HCT116 (cell line): ENCODE measurements at regions not wholly inside any gene's neighbourhood (a gene's known extent, or its start where the extent isn't known, plus 50 kb on each side); places are given as distances from the start of the nearest gene placed in this dataset.

ENCODE experiments used
- ATAC-seq: fragments of 200-7000 bp; cut with Tn5 transposase; 2 replicates; pipeline ENCODE4 v1.9.1; 2020; ENCODE audit warnings: mild to moderate bottlenecking, moderate library complexity
- BruUV-seq: library from RNA; stranded (reverse); fragments of 400-500 nt; replicated peaks from 2 replicates; lab custom pipeline; 2021; lab: Mats Ljungman, UMichigan
- CTCF ChIA-PET: fragments of 300-600 bp; sonication (Branson Sonifier 250); formaldehyde crosslinking; loops from one replicate; lab custom pipeline; 2021; ENCODE audit warnings: antibody characterized with exemption; lab: Charles Lee
- POLR2A ChIA-PET: fragments of 300-600, 350-600 bp; sonication (Branson Sonifier 250); formaldehyde crosslinking; loops from one replicate; lab custom pipeline; 2021; ENCODE audit warnings: antibody characterized with exemption; lab: Charles Lee
- RAD21 ChIA-PET, 2 experiments: fragments of 300-600 bp; sonication (Branson Sonifier 250); formaldehyde crosslinking; loops; one replicate each; lab custom pipeline; 2023; ENCODE audit warnings: low total read pairs in 2 of 2; ENCODE audit not compliant: uncharacterized antibody in 2 of 2, unreplicated experiment in 2 of 2, low non-redundant PET in 1 of 2; lab: Charles Lee
- DNase-seq: peaks from one replicate; pipeline ENCODE4 v3.0.0-alpha.2; 2010; ENCODE audit warnings: low read depth, low spot score
- H2AFZ ChIP-seq: fragments of 200-600 bp; shearing (Covaris generic), sonication (generic); 2 replicates; pipeline ENCODE4 v1.6.1; 2017; ENCODE audit warnings: low read depth, mixed run types, mixed read lengths, antibody characterized with exemption, low read length; ENCODE audit not compliant: poor library complexity, severe bottlenecking
- H3K27ac ChIP-seq: 2 replicates; pipeline ENCODE4 v1.5.1; 2012; ENCODE audit warnings: low read depth, low read length
- H3K27me3 ChIP-seq: fragments of 200-600 bp; sonication (generic); 2 replicates; pipeline ENCODE4 v1.6.1; 2016; ENCODE audit warnings: mixed run types, low read length, mixed read lengths; ENCODE audit not compliant: insufficient read depth
- H3K36me3 ChIP-seq, 2 experiments: fragments of 200-500 bp in 1 of 2; fragments of 200-600 bp in 1 of 2; sonication (Bioruptor generic) in 1 of 2; sonication (generic) in 1 of 2; 2 replicates each; pipeline versions ENCODE4 v1.5.1 to v1.6.1; 2014 to 2016; ENCODE audit warnings: low read length in 2 of 2, inconsistent platforms in 1 of 2, mixed read lengths in 1 of 2, mixed run types in 1 of 2; ENCODE audit not compliant: insufficient read depth in 2 of 2, control insufficient read depth in 1 of 2
- H3K4me1 ChIP-seq, 2 experiments: fragments of 200-600 bp in 1 of 2; sonication (generic) in 1 of 2; 2 replicates each; pipeline versions ENCODE4 v1.5.1 to v1.6.1; 2012 to 2017; ENCODE audit warnings: low read length in 2 of 2, inconsistent platforms in 1 of 2, mild to moderate bottlenecking in 1 of 2, mixed read lengths in 1 of 2, mixed run types in 1 of 2, moderate library complexity in 1 of 2; ENCODE audit not compliant: insufficient read depth in 2 of 2, control insufficient read depth in 1 of 2
- H3K4me2 ChIP-seq: fragments of 200-600 bp; sonication (generic); 2 replicates; pipeline ENCODE4 v1.6.1; 2017; ENCODE audit warnings: mixed run types, low read length, mixed read lengths
- H3K4me3 ChIP-seq, 2 experiments: fragments of 200-600 bp in 1 of 2; sonication (generic) in 1 of 2; replicated peaks in 1 of 2; 2 replicates each; pipeline ENCODE4 v1.5.1; 2011 to 2016; ENCODE audit warnings: low read length in 2 of 2, control low read depth in 1 of 2, low read depth in 1 of 2, mild to moderate bottlenecking in 1 of 2, mixed read lengths in 1 of 2, mixed run types in 1 of 2
- H3K79me2 ChIP-seq: fragments of 200-600 bp; sonication (generic); 2 replicates; pipeline ENCODE4 v1.6.1; 2017; ENCODE audit warnings: mild to moderate bottlenecking, mixed run types, low read length, moderate library complexity, mixed read lengths; ENCODE audit not compliant: insufficient read depth
- H3K9ac ChIP-seq: fragments of 200-600 bp; sonication (generic); 2 replicates; pipeline ENCODE4 v1.6.1; 2016; ENCODE audit warnings: low read length, mixed read lengths
- H3K9me2 ChIP-seq: fragments of 200-600 bp; sonication (generic), shearing (Covaris generic); 2 replicates; pipeline ENCODE4 v1.6.1; 2017; ENCODE audit warnings: mixed run types, mild to moderate bottlenecking, moderate library complexity; ENCODE audit not compliant: insufficient read depth
- H3K9me3 ChIP-seq, 2 experiments: fragments of 200-500 bp in 1 of 2; fragments of 200-600 bp in 1 of 2; sonication (Bioruptor generic) in 1 of 2; sonication (generic) in 1 of 2; 2 replicates each; pipeline ENCODE4 v1.6.1; 2014 to 2017; ENCODE audit warnings: low read length in 2 of 2, mixed read lengths in 2 of 2, inconsistent platforms in 1 of 2, low read depth in 1 of 2, mild to moderate bottlenecking in 1 of 2, mixed run types in 1 of 2, moderate library complexity in 1 of 2; ENCODE audit not compliant: control insufficient read depth in 1 of 2, insufficient read depth in 1 of 2
- H4K20me1 ChIP-seq: fragments of 200-600 bp; sonication (generic), shearing (Covaris generic); 2 replicates; pipeline ENCODE4 v1.6.1; 2017; ENCODE audit warnings: mixed run types, mild to moderate bottlenecking, moderate library complexity; ENCODE audit not compliant: insufficient read depth
- CBX3 ChIP-seq: IDR thresholded peaks from 2 replicates; pipeline ENCODE4 v1.6.1; 2012; ENCODE audit warnings: low read depth
- CEBPB ChIP-seq: IDR thresholded peaks from 2 replicates; pipeline ENCODE4 v1.6.1; 2012; ENCODE audit warnings: low read depth
- CTCF ChIP-seq, 3 experiments: fragments of 200-600 bp in 1 of 3; sonication (generic) in 1 of 3; IDR thresholded peaks in 2 of 3; conservative IDR thresholded peaks in 1 of 3; 2 replicates each; pipeline ENCODE4 v1.5.1; 2012 to 2017; ENCODE audit warnings: low read depth in 2 of 3, low read length in 2 of 3, antibody characterized with exemption in 1 of 3, borderline replicate concordance in 1 of 3, control low read depth in 1 of 3, mild to moderate bottlenecking in 1 of 3, mixed read lengths in 1 of 3, mixed run types in 1 of 3, moderate library complexity in 1 of 3; ENCODE audit not compliant: insufficient read depth in 1 of 3
- JUND ChIP-seq: IDR thresholded peaks from 2 replicates; pipeline ENCODE4 v1.6.1; 2012
- SIN3A ChIP-seq: IDR thresholded peaks from 2 replicates; pipeline ENCODE4 v1.6.1; 2012; ENCODE audit warnings: low read depth
- YY1 ChIP-seq: IDR thresholded peaks from 2 replicates; pipeline ENCODE4 v1.6.1; 2011; ENCODE audit warnings: low read length, low read depth, moderate library complexity, mild to moderate bottlenecking; ENCODE audit not compliant: insufficient replicate concordance; ENCODE audit errors: extremely low read depth
- intact Hi-C: fragments of 100-400 bp; cut with micrococcal nuclease; formaldehyde crosslinking; loops from 2 replicates; pipeline ENCODE4 v1.10.0; 2022

DNA sequence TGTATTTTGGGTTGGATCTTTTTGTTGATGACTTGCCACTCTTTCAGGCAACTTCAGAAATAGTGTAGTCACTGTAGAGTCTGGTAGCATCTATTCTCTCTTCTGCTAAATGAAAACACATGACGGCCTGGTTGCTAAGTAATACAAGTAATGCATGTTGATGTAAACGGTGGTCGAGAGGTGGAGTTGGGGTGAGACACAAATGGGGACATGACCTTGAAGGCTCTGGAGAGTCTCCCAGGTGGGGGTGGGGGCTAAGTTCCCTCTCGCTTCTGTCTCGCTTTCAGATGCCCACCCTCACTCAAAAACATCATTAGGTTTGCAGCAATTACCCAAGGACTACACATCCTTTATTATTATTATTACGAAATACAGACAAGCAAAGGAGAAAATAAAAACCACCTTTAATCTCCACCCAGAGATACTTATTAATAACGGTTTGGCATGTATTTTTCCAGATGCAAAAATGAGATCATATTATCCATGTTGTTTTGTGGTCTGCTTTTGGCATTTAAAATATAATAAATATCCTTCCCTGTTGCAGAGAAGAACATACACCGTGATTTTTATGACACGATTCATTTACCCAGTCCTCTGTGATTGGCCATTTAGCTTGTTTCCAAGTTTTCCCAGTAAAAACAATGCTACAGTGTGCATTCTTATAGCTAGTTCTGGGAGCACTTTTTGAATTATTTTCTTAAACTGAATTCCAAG lies 138.1 kb downstream of the MIS18A start:
- Histone ChIP-seq H3K79me2 (no peaks in the 10 kb centered on the region), H3K36me3 (no peaks in the 10 kb centered on the region), H3K4me2 (no peak overlapping the region), H3K4me3 (no peak overlapping the region), H4K20me1 (no peaks in the 10 kb centered on the region), H3K27ac (no peak overlapping the region), H3K9me3 (no peaks in the 10 kb centered on the region), H3K4me1 (no peaks in the 10 kb centered on the region), H3K9ac (no peak overlapping the region), H3K27me3 (peaks cover 24% of the 10 kb centered on the region), H3K9me2 (no peaks in the 10 kb centered on the region), H2AFZ (no peak overlapping the region)
- TF ChIP-seq YY1 (no peak), CTCF (IDR thresholded peaks at IDR 0.05 in 2 of 3, conservative IDR thresholded peaks at IDR 0.05 in 1 of 3; ENCODE audit: borderline replicate concordance in 1 of 3, insufficient read depth in 1 of 3, low read depth in 2 of 3, low read length in 2 of 3) (no peak), CEBPB (no peak), CBX3 (no peak)
- DNase-seq (no peak), ATAC-seq (no peak)
- ChIA-PET POLR2A (no interaction called here), RAD21 (no interaction called here), CTCF (interaction anchor here (1.0 kb wide), 1 partner anchor 44 kb away, joined by 3 read pairs; no protein-coding TSS in a partner anchor)
- BruUV-seq = no TSS peak
- intact Hi-C loops = no loop called here

- H3K79me2 ChIP-seq = no peaks in the 10 kb centered on the region
- intact Hi-C loops = no loop called here
- no peak overlapping the region for H3K27ac ChIP-seq
- H3K4me2 ChIP-seq = no peak overlapping the region
- BruUV-seq = no TSS peak
- H4K20me1 ChIP-seq = no peaks in the 10 kb centered on the region
- TF ChIP-seq SIN3A (no peak), JUND (no peak)
- no peaks in the 10 kb centered on the region for H3K9me2 ChIP-seq
- peaks cover 20% of the 10 kb centered on the region; the same call in 1 of the 2 replicates for H3K27me3 ChIP-seq
- H3K4me1 ChIP-seq = no peaks in the 10 kb centered on the region
- no peak overlapping the region for H3K9ac ChIP-seq
- H3K36me3 ChIP-seq = no peaks in the 10 kb centered on the region
- ATAC-seq (no peak), DNase-seq (no peak)
- ChIA-PET POLR2A (no interaction called here), CTCF (interaction anchor here (1.0 kb wide), 1 partner anchor 44 kb away, joined by 3 read pairs; no protein-coding TSS in a partner anchor), RAD21 (no interaction called here)
- no peak overlapping the region for H2AFZ ChIP-seq
- no peak overlapping the region for H3K4me3 ChIP-seq
- no peaks in the 10 kb centered on the region for H3K9me3 ChIP-seq
These were observed 138.7 kb downstream of the MIS18A start for GRCh38 chr21:32140151-32140550.
